ENCODE measurements at regions not wholly inside any gene's neighbourhood (a gene's known extent, or its start where the extent isn't known, plus 50 kb on each side); places are given as distances from the start of the nearest gene placed in this dataset.
"Not testable (repeated sequence)": the region's sequence is repeated elsewhere in the genome, so short reads cannot be mapped to it uniquely, and the experiment has no call there.

DNA sequence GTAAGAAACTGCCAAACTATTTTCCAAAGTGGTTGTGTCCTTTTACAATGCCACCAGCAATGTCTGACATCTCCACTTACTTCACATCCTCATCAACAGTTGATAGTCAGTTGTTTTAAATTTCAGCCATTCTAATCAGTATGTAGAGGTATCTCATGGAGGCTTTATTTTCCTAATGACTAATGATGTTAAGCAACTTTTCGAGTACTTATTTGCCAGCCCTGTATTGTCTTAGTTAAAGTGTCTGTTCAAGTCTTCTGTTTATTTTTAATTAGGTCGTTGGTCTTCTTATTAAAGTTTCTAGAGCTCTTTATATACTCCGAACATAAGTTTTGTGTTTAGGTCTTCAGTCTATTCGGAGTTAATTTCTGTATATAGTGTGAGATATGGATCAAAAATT lies 54.9 kb upstream of the NBPF12 start:
- DNase-seq (ENCODE audit: low read depth in 2 of 2): not testable (repeated sequence)

DNA sequence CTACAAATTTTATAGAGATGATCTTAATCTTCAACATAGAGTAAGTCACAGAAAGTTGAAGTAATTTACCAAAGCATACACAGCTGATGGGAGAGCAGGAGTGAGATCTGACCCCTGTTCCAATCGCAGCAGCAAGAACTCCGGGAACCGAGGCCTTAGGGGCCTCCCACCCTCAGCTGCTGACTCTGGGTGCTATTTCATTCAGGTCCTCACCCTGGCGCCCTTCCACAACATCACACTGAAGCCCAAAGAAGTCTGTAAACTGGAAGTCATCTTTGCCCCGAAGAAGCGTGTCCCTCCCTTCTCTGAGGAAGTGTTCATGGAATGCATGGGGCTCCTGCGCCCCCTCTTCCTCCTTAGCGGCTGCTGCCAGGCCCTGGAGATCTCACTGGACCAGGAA lies 57.0 kb upstream of the NBPF12 start:
- not testable (repeated sequence) for DNase-seq (ENCODE audit: low read depth in 2 of 2)

DNA sequence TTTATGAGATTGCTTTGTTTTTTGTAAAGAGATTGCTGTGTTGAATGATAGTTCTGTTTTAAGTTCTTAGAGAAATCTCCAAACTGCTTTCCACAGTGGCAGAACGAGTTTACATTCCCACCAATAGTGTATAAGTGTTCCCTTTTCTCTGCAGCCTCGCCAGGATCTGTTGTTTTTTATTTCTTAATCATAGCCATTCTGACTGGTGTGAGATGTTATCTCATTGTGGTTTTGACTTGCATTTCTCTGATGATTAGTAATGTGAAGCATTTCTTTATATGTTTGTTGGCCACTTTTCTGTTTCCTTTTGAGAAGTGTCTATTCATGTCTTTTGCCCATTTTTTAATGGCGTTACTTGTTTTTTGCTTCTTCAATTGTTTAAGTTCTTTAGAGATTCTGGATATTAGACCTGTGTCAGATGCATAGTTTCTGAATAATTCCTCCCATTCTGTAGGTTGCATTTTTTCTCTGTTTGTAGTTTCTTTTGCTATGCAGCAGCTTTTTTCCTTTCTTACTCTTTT lies 74.3 kb upstream of the NBPF12 start:
- DNase-seq (ENCODE audit: low read depth in 2 of 2): not testable (repeated sequence)

DNA sequence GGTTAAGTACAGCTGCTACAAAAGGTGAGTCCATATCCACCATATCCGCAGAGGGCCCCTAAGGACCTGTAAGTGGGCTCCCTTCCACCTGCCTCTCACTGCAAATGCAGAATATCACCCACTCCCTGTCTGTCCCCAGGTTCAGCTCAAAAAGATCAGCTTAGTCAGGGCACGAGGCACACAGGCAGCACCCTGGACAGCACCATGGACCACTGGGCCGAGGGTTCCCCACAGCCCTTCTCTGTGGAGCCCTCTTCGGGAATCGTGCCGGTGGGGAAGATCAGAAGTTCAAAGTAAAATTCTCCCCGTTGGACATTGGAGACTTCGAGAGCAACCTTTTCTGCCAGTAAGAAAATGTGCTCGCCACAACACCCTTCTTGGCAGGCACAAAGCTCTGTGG lies 85.0 kb upstream of the NBPF12 start:
- not testable (repeated sequence) for DNase-seq (ENCODE audit: low read depth in 2 of 2)

DNA sequence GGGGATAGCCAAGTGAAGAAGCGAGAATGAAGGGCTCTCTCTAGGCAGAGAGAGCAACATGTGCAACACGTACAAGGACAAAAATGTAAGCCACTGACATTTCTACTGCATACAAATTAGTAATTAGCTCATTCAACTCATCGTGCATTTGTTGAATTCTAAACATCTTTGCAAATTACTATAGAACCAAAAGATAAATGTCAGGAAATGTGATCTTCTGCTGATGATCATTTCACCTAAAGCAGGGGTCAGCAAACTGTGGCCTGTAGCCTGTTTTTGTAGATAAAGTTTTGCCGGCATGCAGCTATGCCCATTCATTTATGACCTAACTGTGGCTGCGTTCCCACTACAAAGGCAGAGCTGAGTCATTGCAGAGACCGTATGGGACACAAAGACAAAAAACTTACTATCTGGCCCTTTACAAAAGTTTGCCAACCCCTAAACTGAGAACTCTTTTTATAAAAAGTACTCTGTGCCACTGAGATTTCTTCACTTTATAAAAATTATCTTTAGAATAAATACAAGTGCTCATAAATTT lies 87.7 kb upstream of the NBPF12 start:
- DNase-seq (ENCODE audit: low read depth in 2 of 2): not testable (repeated sequence)

DNA sequence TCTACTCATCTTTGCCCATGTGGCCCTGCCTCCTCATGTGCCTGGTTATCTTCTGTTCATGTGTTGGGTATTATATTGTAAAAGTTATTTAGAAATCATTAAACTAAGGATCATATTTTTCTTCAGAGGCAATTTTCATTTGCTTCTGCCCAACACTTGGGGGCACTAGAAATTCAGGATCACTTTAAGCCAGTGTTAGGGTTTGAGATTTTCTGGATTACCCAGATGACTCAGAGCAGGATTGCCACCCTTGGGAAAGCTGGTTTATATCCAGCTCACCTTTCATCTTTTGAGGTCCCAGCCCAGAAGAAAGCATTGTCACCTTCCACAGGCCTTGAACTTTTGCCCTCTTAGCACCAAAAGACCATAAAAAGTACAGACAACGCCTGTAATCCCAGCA lies 99.4 kb upstream of the NBPF12 start:
- DNase-seq (ENCODE audit: low read depth in 2 of 2): not testable (repeated sequence)

DNA sequence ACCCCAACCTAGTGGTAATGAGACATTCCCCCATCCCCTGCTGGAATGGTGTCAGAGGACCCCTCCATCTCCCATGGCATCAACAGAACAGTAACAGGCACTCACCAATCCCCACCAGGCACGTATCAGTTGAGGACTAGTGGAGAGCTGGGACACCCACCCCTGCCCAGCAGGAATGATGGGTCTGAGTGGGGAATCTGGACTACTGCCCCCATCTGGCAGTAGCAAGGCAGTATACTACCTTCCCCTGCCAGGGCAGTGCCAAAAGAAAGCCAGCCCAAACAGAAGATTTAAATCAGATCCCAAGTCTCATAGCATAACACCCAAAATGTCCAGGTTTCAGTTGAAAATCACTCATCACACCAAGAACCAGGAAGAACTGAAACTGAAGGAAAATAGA lies 111.2 kb upstream of the NBPF12 start:
- DNase-seq (ENCODE audit: low read depth in 2 of 2): not testable (repeated sequence)

DNA sequence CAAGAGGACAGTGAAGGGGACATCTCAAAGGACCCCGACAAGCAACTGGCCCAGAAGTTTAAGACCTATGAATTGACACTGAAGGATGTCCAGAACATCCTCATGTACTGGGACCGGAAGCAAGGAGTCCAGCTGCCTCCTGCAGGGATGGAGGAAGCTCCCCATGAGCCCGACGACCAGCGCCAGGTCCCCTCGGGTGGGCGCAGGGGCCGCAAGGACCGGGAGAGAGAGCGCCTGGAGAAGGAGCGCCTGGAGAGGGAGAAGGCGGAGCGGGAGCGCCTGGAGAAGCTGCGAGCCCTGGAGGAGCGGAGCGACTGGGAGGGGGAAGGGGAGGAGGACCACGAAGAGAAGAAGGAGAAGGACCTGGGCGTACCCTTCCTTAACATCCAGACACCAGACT lies 143.9 kb upstream of the NBPF12 start:
- not testable (repeated sequence) for DNase-seq (ENCODE audit: low read depth in 2 of 2)

DNA sequence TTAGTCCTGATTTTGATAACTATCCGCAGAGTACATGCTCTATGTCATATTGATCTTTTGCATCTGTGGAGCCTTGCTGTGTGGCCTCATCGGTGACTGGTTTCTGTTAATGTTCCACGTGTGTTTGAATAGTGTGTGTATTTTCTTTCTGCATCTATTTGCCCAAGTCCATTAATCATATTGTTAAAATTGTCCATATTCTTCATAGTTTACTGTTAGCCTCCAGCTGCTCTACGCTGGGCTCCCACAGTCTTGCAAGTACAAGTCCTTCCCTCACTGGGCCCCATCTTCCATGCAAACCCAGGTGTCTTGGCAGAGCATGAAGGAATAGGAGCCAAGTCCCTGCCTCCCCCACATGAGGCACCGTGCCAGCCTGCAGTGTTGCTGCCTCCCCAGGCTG lies 145.4 kb upstream of the NBPF12 start:
- not testable (repeated sequence) for DNase-seq (ENCODE audit: low read depth in 2 of 2)

DNA sequence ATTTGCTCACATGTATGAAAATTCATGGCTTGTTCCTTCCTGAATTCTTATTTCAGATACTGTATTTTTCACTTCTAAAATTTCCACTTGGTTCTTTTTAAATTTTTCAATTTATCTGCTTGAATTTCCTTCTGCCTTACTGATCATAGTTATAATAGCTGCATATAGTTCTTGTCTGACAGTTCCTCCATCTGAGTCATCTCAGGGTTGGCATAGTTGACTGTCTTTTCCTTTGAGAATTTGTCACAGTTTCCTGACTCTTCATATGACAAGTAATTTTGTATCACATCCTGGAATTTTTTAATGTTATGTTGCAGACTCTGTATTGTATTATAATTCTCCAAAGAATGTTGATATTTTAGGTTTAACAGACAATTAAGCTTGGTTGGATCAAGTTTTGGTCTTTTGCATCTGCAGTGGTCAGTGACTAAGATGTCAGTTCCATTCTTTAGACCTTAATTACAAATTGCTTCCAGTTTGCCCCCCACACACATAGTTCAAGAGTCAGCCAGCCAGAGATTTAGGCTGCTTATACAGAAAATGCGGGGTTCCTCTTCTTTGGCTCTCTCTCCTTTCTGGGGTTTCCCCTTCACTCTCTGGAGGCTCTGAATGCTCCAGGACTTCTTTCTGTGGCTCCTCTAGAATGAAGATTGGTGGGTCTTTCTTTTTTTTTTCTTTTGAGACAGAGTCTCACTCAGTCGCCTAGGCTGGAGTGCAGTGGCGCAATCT lies 153.7 kb upstream of the NBPF12 start:
- DNase-seq (ENCODE audit: low read depth in 2 of 2): not testable (repeated sequence)

DNA sequence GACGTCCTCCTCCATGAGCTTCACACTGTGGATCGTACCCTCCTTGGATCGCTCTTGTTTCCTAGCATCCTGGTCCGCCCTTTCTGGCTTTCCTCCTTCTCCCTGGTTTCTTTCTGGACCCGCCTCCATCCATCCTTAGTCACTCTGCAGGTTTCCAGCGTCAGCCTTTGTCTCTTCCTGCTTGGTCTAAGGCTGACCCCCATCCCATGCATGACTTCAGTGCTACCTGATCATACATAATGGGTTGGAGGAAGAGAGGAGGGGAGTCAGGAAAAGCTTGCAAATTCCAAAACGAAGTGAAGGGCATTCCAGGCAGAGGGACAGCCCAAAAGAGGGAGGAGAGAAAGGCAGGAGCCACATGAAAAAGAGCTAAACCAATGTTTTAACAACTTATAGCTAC lies 156.9 kb upstream of the NBPF12 start:
- DNase-seq (ENCODE audit: low read depth in 2 of 2): not testable (repeated sequence)

DNA sequence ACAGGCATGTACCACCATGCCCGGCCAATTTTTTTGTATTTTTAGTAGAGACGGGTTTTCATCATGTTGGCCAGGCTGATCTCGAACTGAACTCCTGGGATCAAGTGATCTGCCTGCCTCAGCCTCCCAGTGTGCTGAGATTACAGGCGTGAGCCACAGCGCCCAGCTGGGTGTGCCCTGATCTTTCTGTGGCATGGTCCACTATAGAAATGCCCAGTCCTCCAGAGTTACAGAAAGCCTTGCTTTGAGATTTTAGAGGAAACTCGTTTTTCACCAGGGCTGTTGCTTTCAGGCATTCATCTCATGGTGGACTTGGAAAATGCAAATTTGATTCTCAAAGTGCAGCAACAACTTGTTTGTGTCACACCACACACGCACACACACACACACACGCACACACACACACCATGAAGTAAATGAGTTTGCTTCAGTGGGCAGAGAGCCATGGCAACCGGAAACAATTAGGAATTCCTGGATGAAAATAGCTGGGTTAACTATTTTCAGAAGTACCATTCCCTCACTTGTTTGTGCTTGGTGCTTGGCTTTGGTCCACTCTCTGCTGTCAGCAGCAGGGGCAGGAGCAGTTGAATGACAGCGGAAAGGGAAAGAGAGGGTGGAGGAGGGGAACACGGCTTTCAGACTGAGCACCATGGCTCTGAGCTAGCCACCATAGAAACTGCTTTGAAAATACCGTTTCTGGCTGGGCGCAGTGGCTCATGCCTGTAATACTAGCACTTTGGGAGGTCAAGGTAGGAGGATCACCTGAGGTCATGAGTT lies 160.1 kb upstream of the NBPF12 start:
- not testable (repeated sequence) for DNase-seq (ENCODE audit: low read depth in 2 of 2)

DNA sequence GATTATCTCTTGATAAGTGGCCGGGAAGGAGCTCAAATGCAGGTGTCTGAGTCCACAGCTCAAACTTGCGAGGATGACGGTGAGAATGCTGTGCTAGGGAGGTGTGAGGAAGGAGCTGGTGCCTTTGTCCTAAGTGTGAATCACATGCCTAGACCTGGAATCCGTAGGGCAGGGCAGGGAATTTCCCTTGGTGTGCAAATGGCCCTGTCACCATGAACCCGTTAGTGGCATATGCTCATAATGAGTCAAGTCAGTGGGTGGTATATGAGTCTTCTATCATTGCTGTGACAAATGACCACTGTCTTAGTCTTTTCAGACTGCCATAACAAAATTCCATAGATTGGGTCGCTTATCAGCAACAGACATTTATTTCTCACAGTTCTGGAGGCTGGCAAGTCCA lies 163.1 kb upstream of the NBPF12 start:
- DNase-seq (ENCODE audit: low read depth in 2 of 2): not testable (repeated sequence)

DNA sequence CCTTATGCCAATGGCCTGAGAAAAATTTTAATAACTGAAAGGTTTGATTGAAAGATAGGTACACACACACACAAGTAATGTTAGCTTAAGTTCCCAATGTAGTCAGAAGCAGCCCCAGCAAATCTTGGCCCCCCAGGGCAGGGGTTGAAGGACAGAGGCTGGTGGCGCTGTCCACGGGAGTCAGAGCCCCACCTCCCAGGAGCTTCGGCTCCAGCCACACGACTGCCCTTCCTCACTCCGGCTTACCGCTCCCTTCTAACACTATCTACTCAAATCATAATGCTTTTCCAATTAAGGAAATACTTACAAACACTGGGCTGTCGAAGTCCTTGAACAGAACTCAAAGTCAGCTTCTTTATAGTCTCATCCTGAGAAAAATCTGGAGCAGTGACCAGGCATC lies 163.9 kb upstream of the NBPF12 start:
- DNase-seq (ENCODE audit: low read depth in 2 of 2): not testable (repeated sequence)

DNA sequence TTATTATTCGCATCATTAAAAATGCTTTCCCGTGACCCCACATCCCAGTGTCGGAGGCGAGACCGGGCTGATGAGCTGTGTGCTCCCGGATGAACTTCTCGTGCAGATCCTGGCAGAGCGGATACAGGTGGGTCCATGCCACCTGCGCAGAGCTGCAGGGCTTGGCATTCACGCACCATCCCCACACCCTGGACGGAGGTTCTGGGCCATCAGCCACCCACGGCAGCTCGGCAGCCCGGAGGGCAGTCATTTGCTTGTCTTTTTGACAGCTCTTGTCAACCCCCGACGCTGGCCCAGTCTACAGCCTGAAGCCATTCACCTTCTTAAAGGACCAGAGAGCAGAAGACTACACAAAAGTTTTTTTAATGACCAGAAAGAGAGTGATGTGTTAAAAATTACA lies 166.7 kb upstream of the NBPF12 start:
- not testable (repeated sequence) for DNase-seq (ENCODE audit: low read depth in 2 of 2)

DNA sequence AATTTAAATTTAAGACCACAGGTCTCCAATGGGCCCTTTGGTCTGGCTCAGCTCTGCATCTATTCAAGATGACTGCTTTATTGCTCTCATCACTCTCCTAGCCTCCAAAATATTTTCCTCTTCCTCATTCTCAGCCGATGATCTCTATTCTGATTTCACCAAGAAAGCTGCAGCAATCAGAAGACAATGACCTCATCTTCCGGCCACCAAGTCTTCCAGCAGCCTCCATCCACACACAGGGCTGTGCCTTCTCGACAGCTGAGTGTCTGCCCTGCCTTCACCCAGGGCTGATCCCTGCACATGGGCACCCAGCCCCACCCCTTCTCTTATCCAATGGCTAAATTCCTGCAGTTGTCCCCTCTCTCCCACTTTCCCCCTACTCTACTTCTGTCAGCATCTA lies 167.1 kb upstream of the NBPF12 start:
- not testable (repeated sequence) for DNase-seq (ENCODE audit: low read depth in 2 of 2)

DNA sequence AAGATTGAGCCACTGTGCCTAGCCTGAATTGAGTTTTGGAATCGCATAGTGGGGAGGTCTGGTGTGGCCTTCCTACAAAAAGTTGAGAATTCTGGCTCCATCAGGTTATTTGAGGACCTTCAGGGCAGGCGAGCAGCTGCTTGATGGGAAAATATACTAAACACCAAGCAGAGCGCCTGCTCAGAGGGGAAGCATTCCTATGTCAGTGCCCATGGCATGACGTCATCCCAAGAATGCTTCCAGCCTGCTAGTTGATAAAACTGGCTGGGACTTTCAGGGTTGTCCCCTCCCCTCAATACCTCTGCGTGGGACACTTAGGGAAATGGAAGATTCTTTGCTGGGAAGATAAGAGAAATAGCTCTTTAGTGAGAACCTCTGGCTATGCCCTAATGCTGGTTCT lies 174.9 kb upstream of the NBPF12 start:
- not testable (repeated sequence) for DNase-seq (ENCODE audit: low read depth in 2 of 2)

DNA sequence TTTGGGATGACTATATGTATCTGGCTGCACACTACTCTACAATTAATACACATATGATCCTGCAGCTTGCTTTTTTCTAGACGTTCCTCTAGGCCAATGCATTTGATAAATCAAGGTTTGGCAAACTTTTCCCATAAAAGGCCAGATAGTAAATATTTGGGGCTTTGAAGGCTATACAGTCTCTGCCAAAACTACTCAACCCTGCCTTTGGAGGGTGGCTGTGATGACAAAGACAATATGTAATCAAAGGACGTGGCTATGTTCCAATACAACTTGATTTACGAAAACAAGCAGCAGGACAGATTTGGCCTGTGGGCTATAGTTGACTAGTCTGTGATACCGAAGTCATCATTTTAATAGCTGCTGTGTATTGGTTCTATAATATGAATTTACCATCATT lies 181.3 kb upstream of the NBPF12 start:
- not testable (repeated sequence) for DNase-seq (ENCODE audit: low read depth in 2 of 2)

DNA sequence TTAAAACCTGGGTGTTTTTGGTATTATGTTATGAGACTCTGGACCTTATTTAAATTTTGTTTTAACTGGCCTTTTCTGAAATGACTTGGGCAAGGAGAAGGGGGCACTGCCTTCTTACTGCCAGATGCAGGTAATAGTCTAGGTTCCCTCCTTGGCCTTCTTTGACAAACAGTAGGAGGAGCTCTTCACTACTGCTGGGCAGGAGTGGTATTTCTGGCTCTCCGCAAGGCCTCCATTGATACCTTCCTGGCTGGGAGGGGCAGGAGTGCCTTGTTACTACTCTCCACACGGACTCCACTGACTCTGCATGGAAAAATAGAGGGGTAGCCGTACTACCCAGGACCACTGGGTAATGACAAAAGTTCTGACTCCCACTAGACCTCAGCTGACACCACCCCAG lies 189.4 kb upstream of the NBPF12 start:
- DNase-seq (ENCODE audit: low read depth in 2 of 2): not testable (repeated sequence)

DNA sequence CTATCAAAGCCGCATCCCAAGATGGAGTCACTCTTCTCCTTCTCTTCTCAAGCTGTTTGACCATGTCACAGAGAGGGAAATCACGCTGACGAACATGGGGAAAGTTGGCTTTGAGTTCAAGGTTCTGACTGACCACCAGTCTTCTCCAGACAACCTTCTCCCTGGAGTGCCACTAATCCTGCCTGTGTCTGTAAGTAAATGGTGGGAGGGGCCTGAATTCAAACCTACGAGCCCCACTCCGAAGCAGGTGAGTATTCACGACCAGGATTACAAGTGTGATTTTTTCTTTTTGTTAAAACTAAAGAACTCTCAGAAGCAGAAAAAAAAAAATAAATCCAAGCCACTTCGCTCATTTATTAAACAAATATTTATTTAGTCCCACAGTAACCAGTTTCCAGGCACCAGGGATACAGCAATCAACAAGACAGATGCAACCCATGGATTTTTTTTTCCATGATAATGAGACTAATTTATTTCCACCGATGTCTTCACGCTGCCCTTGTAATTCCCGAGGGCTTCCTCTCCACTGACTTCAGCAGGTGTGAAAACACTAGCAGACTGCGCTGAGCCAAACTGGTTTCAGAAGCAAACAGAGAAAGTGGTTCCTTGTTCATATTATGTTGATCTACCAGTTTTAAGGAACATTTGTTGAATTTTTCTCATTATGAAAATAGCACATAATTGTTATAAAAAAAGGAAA lies 206.0 kb upstream of the NBPF12 start:
- DNase-seq (ENCODE audit: low read depth in 2 of 2): not testable (repeated sequence)

DNA sequence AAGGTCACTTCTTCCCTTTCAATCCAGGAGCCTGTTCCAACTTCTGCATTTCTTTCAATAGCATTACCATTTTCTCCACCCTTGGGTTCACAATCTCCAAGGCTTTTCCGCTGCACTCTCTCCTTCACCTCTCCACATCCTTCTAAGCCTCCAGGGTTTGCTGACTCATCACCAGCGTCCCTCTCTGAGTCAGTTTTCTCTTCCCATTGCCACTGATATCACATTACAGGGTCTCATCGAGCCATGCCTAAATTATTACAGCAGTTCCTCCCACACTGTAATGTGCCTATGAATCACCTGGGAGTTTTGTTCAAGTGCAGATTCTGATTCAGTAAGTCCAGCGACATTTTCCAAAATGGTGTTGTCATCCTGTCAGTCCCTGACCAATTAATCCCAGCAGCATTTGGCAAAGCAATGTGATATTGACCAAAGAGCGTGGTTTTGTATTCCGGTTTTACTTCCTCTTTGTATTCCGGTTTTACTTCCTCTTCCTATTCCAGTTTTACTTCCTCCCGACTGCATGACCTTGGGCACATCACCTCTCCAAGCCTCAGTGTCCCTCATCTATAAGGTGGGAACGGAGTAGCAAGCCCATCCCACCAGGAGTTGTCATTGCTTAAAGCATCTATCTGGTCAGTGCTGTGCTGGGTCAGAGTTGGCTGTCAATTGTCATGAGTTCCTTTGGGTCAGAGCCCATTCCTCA lies 208.3 kb upstream of the NBPF12 start:
- not testable (repeated sequence) for DNase-seq (ENCODE audit: low read depth in 2 of 2)

All from stimulated activated CD8-positive, alpha-beta memory T cell treated with anti-CD3 and anti-CD28 coated beads, Interleukin-15, amount 100 ng/mL, for 4 hours (primary cell).